CD4-positive, alpha-beta T cell treated with Interleukin-1 beta for 1 hour (primary cell): ENCODE measurements at regions not wholly inside any gene's neighbourhood (a gene's known extent, or its start where the extent isn't known, plus 50 kb on each side); places are given as distances from the start of the nearest gene placed in this dataset.
A peak's percentile ranks its signal among the peaks of the same experiment; 100 is the strongest.
"Not testable (repeated sequence)": the region's sequence is repeated elsewhere in the genome, so short reads cannot be mapped to it uniquely, and the experiment has no call there.

ENCODE experiments used
- DNase-seq, 2 donors: peaks; one replicate each; pipeline ENCODE4 v3.0.0-alpha.2; 2020 to 2022

DNA sequence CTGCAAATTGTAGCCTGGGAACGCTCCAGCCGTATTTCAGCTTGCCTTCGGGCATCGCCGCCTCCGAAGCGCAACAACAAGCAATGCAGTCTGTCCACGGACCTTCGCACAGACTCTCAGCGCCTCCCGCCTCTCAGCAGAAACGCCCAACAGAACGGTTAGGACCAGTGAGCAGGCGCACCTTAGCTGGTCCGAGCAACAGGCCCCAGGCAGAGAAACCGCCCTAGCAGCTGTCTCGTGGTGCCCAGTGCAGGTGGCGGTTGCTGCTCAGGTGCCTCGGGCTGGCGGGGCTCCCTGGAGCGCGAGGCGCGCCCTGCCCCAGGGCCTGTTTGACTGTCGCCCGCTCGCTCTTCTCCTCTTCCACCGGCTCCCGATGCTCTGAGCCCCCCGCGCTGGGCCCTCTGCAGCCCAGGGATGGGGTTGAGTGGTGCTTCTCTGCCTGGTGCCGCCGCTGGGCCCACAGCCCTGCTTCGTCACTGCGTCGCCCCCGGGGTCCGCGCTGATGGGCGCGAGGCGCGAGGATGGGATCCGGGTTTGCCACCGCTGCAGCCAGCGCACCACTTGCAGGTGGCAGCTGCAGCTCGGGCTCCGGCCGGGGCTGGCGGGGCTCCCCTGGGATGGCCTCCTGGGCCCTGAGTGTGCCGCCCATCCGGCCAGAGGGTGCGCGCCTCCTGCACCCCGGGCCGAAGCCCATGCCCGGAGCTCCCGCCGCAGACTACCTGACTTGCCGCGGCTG is 268.4 kb upstream of the FRG2C start:
- no peak for DNase-seq

DNA sequence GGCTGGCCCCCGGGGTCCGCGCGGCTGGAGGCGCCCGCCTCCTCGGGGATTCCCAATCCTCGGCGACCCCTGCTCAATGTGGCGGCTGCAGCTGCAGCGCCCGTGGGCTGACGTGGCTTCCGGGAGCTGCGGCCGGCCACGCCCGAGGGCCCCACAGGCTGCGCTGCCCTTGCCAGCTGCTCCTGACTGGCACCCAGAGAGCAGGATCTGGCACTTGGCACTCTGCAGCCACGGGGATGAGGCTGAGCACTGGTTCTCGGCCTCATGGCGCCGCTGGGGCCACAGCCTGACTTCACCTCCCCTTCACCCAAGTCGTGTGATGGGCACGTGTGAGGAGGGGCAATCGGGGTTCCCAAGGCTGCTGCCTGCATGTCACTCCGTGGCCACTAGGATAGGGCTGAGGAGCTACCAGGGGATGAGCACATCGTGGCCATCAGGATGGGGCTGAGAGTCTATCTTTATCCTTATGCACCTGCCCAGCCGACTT is 267.8 kb upstream of the FRG2C start:
- DNase-seq = no peak

DNA sequence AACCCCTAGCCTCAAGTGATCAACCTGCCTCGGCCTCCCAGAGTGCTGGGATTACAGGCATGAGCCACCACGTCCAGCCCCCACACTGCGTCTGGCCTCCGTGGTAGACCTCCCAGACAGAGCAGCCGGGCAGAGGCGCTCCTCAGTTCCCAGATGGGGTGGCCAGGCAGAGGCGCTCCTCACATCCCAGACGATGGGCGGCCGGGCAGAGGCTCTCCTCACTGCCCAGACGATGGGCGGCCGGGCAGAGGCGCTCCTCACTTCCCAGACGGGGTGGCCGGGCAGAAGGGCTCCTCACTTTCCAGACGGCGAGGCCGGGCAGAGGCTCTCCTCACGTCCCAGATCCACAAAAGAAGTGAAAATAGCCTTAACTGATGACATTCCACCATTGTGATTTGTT is 266.6 kb upstream of the FRG2C start:
- not testable (repeated sequence) for DNase-seq

GRCh38 chr3:75422101-75422945 is 241.8 kb upstream of the FRG2C start:
- DNase-seq = peak; percentile 22 to 48

DNA sequence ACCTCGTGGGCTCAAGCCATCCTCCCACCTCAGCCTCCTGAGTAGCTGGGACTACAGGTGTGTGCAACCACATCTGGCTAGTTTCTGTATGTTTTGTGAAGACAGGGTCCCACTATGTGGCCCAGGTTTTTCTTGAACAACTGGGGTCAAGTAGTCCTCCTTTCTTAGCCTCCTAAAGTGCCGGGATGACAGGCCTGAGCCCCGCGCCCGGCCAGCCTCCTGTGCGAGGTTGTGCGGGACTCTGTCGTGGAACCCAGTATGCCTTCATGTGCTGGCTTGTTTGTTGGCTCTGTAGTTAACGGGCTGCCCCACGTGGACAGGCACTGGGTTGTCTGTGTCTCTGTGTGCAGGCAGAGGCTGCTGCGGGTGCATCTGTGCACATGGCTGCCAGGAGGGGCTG is 238.7 kb upstream of the FRG2C start:
- not testable (repeated sequence) for DNase-seq

- not testable (repeated sequence) for DNase-seq
Observed at GRCh38 chr3:75427486-75427885, 236.6 kb upstream of the FRG2C start.

- DNase-seq = not testable (repeated sequence)
Observed at GRCh38 chr3:75427906-75428305, 236.2 kb upstream of the FRG2C start.

DNA sequence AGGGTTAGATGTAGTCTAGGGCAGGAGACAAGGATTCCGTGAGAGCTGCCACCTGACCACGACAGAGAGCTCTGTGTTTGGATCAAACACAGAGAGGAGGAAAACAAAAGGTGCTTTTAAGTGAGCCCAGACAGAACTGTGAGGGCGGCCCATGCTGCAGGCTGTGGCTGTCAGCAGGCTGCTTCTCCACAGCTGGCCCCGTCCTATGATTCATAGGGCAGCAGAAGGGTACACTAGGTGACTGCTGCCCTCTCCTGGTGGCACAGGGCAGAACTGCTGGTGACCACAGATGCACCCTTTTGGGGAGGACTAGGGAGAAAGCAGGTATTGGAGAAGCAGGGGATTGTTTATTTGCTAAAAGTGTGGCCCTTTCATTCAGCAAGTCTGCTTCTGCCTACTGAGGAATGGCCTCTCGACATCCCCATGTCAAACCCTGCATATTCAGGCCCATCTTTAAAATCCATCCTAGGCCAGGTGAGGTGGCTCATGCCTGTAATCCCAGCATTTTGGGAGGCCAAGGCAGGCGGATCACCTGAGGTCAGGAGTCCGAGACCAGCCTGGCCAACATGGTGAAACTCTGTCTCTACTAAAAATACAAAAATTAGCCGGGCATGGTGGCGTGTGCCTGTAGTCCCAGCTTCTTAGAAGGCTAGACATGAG is 234.4 kb upstream of the FRG2C start:
- DNase-seq = peak; percentile 69 to 73

DNA sequence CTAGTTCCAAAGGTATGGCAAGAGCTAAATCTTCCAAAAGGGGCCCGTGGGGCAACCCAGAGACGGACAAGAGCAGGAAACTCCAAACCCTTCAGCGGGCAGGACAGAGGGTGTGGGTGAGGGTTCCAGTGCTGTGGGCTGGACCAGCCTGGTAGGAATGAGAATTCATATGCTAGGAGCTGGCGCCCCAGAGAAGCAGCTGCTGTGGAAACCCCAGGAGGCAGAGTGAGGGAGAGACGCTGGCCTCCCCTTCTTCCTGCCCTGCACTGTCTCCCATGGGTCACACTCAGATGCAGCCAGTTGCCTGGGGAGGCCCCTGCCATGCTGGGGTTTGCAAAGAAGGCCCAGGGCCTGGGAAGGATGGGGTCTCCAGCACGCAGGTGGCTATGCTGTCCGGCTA is 233.7 kb upstream of the FRG2C start:
- not testable (repeated sequence) for DNase-seq

DNA sequence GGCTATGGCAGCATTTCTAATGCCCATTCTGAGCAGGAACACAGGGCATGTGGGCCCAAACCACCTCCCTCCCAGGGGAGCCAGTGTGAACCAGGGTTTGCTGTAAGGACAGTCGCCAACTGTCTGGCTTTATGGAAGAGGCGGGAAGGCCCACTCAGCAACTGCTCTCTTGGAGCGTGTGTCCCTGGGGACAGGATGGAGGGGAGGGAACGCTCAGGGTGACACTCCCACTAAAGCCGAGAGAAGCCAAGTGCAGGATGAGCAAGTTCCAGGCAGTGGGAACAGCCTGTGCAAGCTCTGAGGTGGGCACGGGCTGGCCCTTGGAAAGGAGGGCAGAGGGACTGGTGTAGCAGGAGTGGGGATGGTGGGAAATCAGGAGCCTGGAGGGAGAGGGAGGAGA is 233.0 kb upstream of the FRG2C start:
- not testable (repeated sequence) for DNase-seq

DNA sequence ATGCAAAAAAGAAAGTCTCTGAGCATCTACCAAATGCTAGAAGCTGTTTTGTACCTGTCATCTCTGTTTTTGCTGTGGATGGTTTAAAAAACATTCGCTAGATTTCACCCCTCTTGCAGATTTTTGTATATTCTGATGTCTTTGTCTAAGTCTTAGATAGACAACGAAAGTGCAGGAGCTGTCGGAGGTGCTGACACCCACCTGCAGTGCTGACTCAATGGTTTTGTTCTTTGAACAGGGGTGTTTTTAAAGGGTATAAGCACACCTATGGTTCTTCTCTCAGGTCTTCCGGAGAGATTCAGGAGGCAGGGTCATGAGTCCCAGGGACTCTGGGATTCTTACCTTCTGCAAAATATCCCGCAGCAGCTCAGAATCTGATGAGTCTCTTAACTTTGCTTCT is 231.7 kb upstream of the FRG2C start:
- DNase-seq = not testable (repeated sequence)

DNA sequence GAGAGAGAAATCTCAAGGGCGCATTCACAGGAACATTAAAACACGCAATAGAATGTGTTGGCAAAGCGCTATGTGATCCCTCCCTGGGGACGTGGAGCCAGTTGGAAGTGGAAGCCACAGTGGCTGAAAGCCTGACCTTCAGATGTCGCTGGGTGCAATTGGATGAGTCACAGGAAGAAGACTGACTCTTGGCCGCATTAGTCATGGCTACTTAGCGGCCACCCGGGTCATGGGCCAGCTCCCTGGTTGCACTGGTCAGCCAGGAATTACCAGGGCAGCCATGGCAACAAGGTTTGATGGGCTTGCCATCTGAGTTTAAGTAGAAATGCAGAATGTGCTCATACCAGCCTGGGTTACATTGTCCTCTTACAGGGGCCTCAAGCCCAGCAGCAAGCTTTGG is 231.2 kb upstream of the FRG2C start:
- DNase-seq = peak in 1 of 2 donors; percentile 50

- DNase-seq = not testable (repeated sequence)
Observed at GRCh38 chr3:75433295-75433694, 230.8 kb upstream of the FRG2C start.

GRCh38 chr3:75434276-75434912 is 229.7 kb upstream of the FRG2C start:
- peak; percentile 18 to 31 for DNase-seq

DNA sequence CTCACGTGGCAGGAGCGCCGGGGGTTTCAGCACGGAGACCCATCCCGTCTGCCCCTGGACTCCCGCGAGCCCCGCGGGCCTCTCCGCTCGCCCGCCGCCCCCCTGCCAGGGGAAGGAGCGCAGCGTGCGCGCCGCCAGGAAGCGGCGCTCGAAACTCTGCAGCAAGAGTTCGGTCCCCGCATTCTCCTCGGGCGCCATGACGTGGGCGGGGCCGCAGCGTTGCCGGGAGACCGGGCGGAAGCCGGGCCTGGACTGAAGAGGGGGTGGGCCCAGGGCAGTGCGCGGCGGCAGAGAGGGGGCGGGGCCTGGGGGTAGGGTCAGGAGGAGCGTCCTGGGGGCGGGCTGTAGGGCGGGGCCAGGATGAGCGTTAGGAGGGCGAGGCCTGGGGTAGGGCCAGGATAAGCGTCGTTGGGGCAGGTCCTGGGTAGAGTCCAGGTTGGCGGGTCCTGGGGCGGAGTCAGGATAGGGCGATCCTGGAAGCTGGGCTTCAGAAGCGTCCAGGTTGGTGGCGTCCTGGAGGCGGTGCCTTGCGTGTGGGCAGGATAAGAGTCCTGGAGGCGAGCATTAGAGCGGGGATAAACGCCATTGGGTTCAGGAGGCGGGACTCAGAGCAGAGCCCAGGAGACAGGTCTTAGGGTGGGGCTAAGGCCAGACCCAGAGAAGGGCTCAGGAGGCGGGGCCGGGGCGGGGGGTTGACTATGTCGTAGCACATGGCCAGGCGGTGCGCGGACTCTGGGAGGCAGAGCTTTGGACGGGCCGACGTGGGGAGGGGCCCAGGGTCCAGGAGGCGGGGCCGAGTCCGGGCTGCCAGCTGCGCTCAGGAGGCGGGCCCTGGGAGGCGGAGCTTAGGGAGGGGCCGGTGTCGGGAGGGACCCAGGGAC is 229.0 kb upstream of the FRG2C start:
- peak; percentile 97 for DNase-seq

DNA sequence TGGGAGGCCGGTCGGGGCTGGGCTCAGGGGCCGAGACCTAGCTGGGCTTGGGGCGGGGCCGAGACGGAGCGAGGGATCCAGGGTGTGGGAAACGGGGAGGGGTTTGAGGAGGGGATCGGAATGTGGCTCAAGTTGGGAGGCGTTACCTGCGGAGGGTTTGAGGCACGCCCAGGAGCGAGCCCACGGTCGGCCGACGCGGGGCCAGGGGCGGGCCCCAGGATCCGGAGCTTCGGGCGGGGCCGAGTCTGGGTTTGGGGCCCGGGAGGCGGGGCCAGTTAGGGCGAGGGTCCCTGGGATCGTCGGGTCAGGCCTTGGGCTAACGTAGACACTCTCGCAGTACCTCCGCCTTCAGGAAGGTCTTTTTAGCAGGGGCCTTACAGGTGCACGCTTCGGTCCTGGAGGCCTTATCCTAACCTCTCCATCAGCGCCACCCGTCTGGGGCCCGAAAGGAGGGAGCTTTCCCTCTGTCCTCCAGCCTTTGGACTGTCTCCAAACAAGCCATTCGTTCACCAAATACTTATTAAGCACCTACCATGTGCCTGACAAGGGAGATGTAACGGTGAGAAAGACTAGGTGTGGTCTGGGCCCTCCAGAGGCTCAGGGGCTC is 228.2 kb upstream of the FRG2C start:
- DNase-seq = not testable (repeated sequence)

GRCh38 chr3:75440986-75441385 is 223.1 kb upstream of the FRG2C start:
- not testable (repeated sequence) for DNase-seq

GRCh38 chr3:75444634-75445033 is 219.5 kb upstream of the FRG2C start:
- DNase-seq = not testable (repeated sequence)

- DNase-seq = not testable (repeated sequence)
Observed at GRCh38 chr3:75445234-75445633, 218.9 kb upstream of the FRG2C start.

- DNase-seq = not testable (repeated sequence)
Observed at GRCh38 chr3:75446948-75447347, 217.2 kb upstream of the FRG2C start.

GRCh38 chr3:75453328-75453727 is 210.8 kb upstream of the FRG2C start:
- DNase-seq = not testable (repeated sequence)
